Astrocyte (in vitro differentiated cells and primary cell): ENCODE measurements at regions not wholly inside any gene's neighbourhood (a gene's known extent, or its start where the extent isn't known, plus 50 kb on each side); places are given as distances from the start of the nearest gene placed in this dataset.

Experiments used
- DNase-seq: peaks from one replicate; pipeline ENCODE4 v3.0.0-alpha.2; 2010; ENCODE audit warnings: low read depth
- FAIRE-seq: peaks from 2 replicates; lab custom pipeline; 2011; peaks lifted over from hg19 to GRCh38; lab: Jason Lieb, UNC
- H2AFZ ChIP-seq: 2 replicates; pipeline ENCODE4 v1.6.0; 2012; ENCODE audit warnings: low read depth, low read length, inconsistent platforms
- H3K27ac ChIP-seq: 2 replicates; pipeline ENCODE4 v1.5.1; 2011; ENCODE audit warnings: low read depth, low read length, inconsistent platforms
- H3K27me3 ChIP-seq: 2 replicates; pipeline ENCODE4 v1.6.0; 2011; ENCODE audit warnings: low read length, inconsistent platforms; ENCODE audit not compliant: insufficient read depth
- H3K36me3 ChIP-seq: 2 replicates; pipeline ENCODE4 v1.5.1; 2011; ENCODE audit warnings: low read length, inconsistent platforms; ENCODE audit not compliant: insufficient read depth
- H3K4me1 ChIP-seq: 2 replicates; pipeline ENCODE4 v1.5.1; 2011; ENCODE audit warnings: low read length, inconsistent platforms; ENCODE audit not compliant: insufficient read depth
- H3K4me2 ChIP-seq: 2 replicates; pipeline ENCODE4 v1.6.0; 2012; ENCODE audit warnings: low read length, inconsistent platforms
- H3K4me3 ChIP-seq: 2 replicates; pipeline ENCODE4 v1.5.1; 2011; ENCODE audit warnings: low read depth, mild to moderate bottlenecking, low read length, inconsistent platforms; ENCODE audit not compliant: insufficient read depth
- H3K79me2 ChIP-seq: 2 replicates; pipeline ENCODE4 v1.6.0; 2012; ENCODE audit warnings: mild to moderate bottlenecking, low read length, inconsistent platforms; ENCODE audit not compliant: insufficient read depth
- H3K9ac ChIP-seq: 2 replicates; pipeline ENCODE4 v1.6.0; 2012; ENCODE audit warnings: mild to moderate bottlenecking, low read length, inconsistent platforms
- H3K9me3 ChIP-seq: 2 replicates; pipeline ENCODE4 v1.5.1; 2012; ENCODE audit warnings: low read depth, mild to moderate bottlenecking, low read length, inconsistent platforms; ENCODE audit not compliant: insufficient read depth
- H4K20me1 ChIP-seq: 2 replicates; pipeline ENCODE4 v1.6.0; 2012; ENCODE audit warnings: low read length, inconsistent platforms; ENCODE audit not compliant: insufficient read depth
- H3K27ac Mint-ChIP-seq: one replicate; pipeline ENCODE4 v1.8.0; 2021; ENCODE audit warnings: mild to moderate bottlenecking, mixed read lengths; ENCODE audit not compliant: unreplicated experiment
- H3K27me3 Mint-ChIP-seq: one replicate; pipeline ENCODE4 v1.8.0; 2021; ENCODE audit warnings: low read depth, mixed read lengths; ENCODE audit not compliant: unreplicated experiment
- H3K36me3 Mint-ChIP-seq: one replicate; pipeline ENCODE4 v1.8.0; 2021; ENCODE audit warnings: low read depth, mixed read lengths; ENCODE audit not compliant: unreplicated experiment
- H3K4me1 Mint-ChIP-seq: one replicate; pipeline ENCODE4 v1.8.0; 2021; ENCODE audit warnings: low read depth, mixed read lengths; ENCODE audit not compliant: unreplicated experiment
- H3K4me3 Mint-ChIP-seq: one replicate; pipeline ENCODE4 v1.8.0; 2021; ENCODE audit warnings: mild to moderate bottlenecking, moderate library complexity, mixed read lengths; ENCODE audit not compliant: unreplicated experiment
- H3K9me3 Mint-ChIP-seq: one replicate; pipeline ENCODE4 v1.8.0; 2021; ENCODE audit warnings: mild to moderate bottlenecking, mixed read lengths; ENCODE audit not compliant: unreplicated experiment
- EZH2 ChIP-seq: IDR thresholded peaks from 2 replicates; pipeline ENCODE4 v1.6.1; 2012; ENCODE audit warnings: mild to moderate bottlenecking, low read length, inconsistent platforms; ENCODE audit not compliant: insufficient read depth
- TF ChIP-seq, protein P1 (sequence below): IDR thresholded peaks from 2 replicates; pipeline ENCODE4 v1.5.1; 2011; ENCODE audit warnings: low read depth, mild to moderate bottlenecking, inconsistent platforms, low read length, moderate library complexity; ENCODE audit not compliant: insufficient read depth

DNA sequence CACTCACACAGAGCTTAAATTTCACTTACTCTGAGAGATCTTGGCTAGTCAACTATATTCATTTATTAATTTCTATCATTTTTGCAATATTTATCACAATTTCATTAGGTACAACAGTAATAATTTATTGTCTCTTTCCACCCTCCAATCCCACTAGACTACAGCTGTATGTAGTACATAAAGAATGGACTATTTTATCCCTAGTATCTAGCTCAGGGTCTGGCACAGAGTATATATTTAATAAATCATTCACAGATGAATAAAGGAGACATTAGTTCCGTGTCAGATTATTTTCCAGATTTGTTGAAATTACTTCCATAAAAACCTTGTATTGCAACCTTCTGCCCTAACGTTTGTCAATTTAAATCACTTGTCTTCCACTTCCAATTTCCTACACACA lies 1781.1 kb upstream of the SEL1L start:
- TF ChIP-seq, protein P1, sequence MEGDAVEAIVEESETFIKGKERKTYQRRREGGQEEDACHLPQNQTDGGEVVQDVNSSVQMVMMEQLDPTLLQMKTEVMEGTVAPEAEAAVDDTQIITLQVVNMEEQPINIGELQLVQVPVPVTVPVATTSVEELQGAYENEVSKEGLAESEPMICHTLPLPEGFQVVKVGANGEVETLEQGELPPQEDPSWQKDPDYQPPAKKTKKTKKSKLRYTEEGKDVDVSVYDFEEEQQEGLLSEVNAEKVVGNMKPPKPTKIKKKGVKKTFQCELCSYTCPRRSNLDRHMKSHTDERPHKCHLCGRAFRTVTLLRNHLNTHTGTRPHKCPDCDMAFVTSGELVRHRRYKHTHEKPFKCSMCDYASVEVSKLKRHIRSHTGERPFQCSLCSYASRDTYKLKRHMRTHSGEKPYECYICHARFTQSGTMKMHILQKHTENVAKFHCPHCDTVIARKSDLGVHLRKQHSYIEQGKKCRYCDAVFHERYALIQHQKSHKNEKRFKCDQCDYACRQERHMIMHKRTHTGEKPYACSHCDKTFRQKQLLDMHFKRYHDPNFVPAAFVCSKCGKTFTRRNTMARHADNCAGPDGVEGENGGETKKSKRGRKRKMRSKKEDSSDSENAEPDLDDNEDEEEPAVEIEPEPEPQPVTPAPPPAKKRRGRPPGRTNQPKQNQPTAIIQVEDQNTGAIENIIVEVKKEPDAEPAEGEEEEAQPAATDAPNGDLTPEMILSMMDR, result no peak
- TF ChIP-seq EZH2, result no peak
- no peak overlapping the region for H3K4me3 ChIP-seq
- H3K9ac ChIP-seq, result no peak overlapping the region
- no peaks in the 10 kb centered on the region for H3K27me3 Mint-ChIP-seq
- no peak overlapping the region for H3K27ac Mint-ChIP-seq
- no peaks in the 10 kb centered on the region for H3K27me3 ChIP-seq
- H3K27ac ChIP-seq, result no peak overlapping the region
- H3K4me2 ChIP-seq, result no peak overlapping the region
- H2AFZ ChIP-seq, result no peak overlapping the region
- H3K79me2 ChIP-seq, result no peaks in the 10 kb centered on the region
- DNase-seq (no peak), FAIRE-seq (no peak)
- H3K9me3 ChIP-seq, result no peaks in the 10 kb centered on the region
- no peaks in the 10 kb centered on the region for H3K4me1 Mint-ChIP-seq
- peaks cover 2% of the 10 kb centered on the region for H3K9me3 Mint-ChIP-seq
- no peaks in the 10 kb centered on the region for H4K20me1 ChIP-seq
- H3K4me3 Mint-ChIP-seq, result no peak overlapping the region
- H3K4me1 ChIP-seq, result no peaks in the 10 kb centered on the region
- no peaks in the 10 kb centered on the region for H3K36me3 Mint-ChIP-seq
- H3K36me3 ChIP-seq, result no peaks in the 10 kb centered on the region

DNA sequence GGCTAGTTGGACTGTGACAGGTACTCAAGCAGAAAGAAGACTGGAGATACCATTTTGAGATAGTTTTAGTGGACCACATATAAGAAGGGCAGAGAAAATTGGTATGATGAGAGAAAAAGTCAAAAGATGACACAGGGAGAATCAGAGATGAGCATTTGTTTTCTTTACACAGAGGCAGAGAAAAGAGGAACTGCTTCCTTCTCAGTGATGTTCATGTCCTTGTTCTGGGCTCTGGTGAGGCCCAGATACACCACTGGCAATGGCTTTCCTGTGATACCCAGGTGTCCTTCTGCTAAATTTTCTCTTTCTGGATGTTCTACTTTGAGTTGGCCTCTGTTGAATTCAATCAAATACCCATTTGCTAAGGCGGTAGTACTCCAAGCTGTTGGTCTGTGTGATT lies 1782.7 kb upstream of the SEL1L start:
- Histone ChIP-seq H3K4me2 (no peak overlapping the region), H3K27ac (no peak overlapping the region), H2AFZ (no peak overlapping the region), H3K27me3 (no peaks in the 10 kb centered on the region), H3K9me3 (no peaks in the 10 kb centered on the region), H3K79me2 (no peaks in the 10 kb centered on the region), H3K4me3 (no peak overlapping the region), H4K20me1 (no peaks in the 10 kb centered on the region), H3K36me3 (no peaks in the 10 kb centered on the region), H3K9ac (no peak overlapping the region), H3K4me1 (no peaks in the 10 kb centered on the region)
- Mint-ChIP-seq H3K4me1 (no peaks in the 10 kb centered on the region), H3K36me3 (no peaks in the 10 kb centered on the region), H3K27ac (no peak overlapping the region), H3K9me3 (peaks cover 2% of the 10 kb centered on the region), H3K4me3 (no peak overlapping the region), H3K27me3 (no peaks in the 10 kb centered on the region)
- TF ChIP-seq, protein P1, result no peak
- TF ChIP-seq EZH2, result no peak
- no peak for DNase-seq
- FAIRE-seq, result no peak

DNA sequence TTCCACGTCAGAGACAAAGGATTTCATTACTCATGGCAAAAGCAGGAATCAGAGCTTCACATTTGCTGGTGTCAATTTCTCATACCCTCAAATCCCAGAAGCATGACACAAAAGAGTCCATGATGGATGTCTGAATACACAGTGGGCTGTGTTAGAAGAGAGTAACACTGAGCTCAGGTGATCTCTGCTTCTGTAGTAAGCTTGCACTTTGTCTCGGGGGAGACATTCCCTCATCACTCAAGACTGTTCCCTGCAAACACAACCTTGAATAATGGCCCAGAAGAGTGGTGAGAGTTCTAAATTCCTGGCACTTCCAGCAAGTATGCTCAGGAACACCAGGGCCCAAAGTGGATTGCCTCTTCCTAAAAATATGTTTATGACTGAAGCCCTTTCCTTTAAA lies 1787.2 kb upstream of the SEL1L start:
- TF ChIP-seq, protein P1, result no peak
- TF ChIP-seq EZH2, result no peak
- Histone ChIP-seq H3K27ac (no peak overlapping the region), H3K4me3 (no peak overlapping the region), H3K4me1 (no peaks in the 10 kb centered on the region), H3K9ac (no peak overlapping the region), H4K20me1 (no peaks in the 10 kb centered on the region), H2AFZ (no peak overlapping the region), H3K9me3 (no peaks in the 10 kb centered on the region), H3K27me3 (no peaks in the 10 kb centered on the region), H3K36me3 (no peaks in the 10 kb centered on the region), H3K4me2 (no peak overlapping the region), H3K79me2 (no peaks in the 10 kb centered on the region)
- Mint-ChIP-seq H3K27me3 (no peaks in the 10 kb centered on the region), H3K36me3 (no peaks in the 10 kb centered on the region), H3K9me3 (no peaks in the 10 kb centered on the region), H3K4me3 (no peak overlapping the region), H3K27ac (no peak overlapping the region), H3K4me1 (no peaks in the 10 kb centered on the region)
- DNase-seq, result no peak
- FAIRE-seq, result no peak
